DOHH2 (cell line): ENCODE measurements at regions not wholly inside any gene's neighbourhood (a gene's known extent, or its start where the extent isn't known, plus 50 kb on each side); places are given as distances from the start of the nearest gene placed in this dataset.

ENCODE experiments used
- EZH2phosphoT487 ChIP-seq: fragments of 200-600 bp; sonication (generic); IDR thresholded peaks from 2 replicates; pipeline ENCODE4 v1.6.1; 2017; ENCODE audit warnings: borderline replicate concordance, mild to moderate bottlenecking, antibody characterized with exemption, low read length, moderate library complexity, mixed read lengths
- TF ChIP-seq, protein P1 (sequence below): fragments of 200-600 bp; sonication (generic); IDR thresholded peaks from one replicate; pipeline ENCODE4 v1.5.1; 2014; ENCODE audit warnings: antibody characterized with exemption, mild to moderate bottlenecking, low read depth, low read length; ENCODE audit not compliant: poor library complexity, severe bottlenecking

- TF ChIP-seq, protein P1, sequence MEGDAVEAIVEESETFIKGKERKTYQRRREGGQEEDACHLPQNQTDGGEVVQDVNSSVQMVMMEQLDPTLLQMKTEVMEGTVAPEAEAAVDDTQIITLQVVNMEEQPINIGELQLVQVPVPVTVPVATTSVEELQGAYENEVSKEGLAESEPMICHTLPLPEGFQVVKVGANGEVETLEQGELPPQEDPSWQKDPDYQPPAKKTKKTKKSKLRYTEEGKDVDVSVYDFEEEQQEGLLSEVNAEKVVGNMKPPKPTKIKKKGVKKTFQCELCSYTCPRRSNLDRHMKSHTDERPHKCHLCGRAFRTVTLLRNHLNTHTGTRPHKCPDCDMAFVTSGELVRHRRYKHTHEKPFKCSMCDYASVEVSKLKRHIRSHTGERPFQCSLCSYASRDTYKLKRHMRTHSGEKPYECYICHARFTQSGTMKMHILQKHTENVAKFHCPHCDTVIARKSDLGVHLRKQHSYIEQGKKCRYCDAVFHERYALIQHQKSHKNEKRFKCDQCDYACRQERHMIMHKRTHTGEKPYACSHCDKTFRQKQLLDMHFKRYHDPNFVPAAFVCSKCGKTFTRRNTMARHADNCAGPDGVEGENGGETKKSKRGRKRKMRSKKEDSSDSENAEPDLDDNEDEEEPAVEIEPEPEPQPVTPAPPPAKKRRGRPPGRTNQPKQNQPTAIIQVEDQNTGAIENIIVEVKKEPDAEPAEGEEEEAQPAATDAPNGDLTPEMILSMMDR = no peak
- TF ChIP-seq EZH2phosphoT487 = no peak
Measured at GRCh38 chr4:41433361-41433760, 104.6 kb upstream of the LIMCH1 start.
